HCT116 (cell line): ENCODE measurements at regions not wholly inside any gene's neighbourhood (a gene's known extent, or its start where the extent isn't known, plus 50 kb on each side); places are given as distances from the start of the nearest gene placed in this dataset.

Experiments used
- ATAC-seq: fragments of 200-7000 bp; cut with Tn5 transposase; 2 replicates; pipeline ENCODE4 v1.9.1; 2020; ENCODE audit warnings: mild to moderate bottlenecking, moderate library complexity
- BruUV-seq: library from RNA; stranded (reverse); fragments of 400-500 nt; replicated peaks from 2 replicates; lab custom pipeline; 2021; lab: Mats Ljungman, UMichigan
- CTCF ChIA-PET: fragments of 300-600 bp; sonication (Branson Sonifier 250); formaldehyde crosslinking; loops from one replicate; lab custom pipeline; 2021; ENCODE audit warnings: antibody characterized with exemption; lab: Charles Lee
- POLR2A ChIA-PET: fragments of 300-600, 350-600 bp; sonication (Branson Sonifier 250); formaldehyde crosslinking; loops from one replicate; lab custom pipeline; 2021; ENCODE audit warnings: antibody characterized with exemption; lab: Charles Lee
- RAD21 ChIA-PET, 2 experiments: fragments of 300-600 bp; sonication (Branson Sonifier 250); formaldehyde crosslinking; loops; one replicate each; lab custom pipeline; 2023; ENCODE audit warnings: low total read pairs in 2 of 2; ENCODE audit not compliant: uncharacterized antibody in 2 of 2, unreplicated experiment in 2 of 2, low non-redundant PET in 1 of 2; lab: Charles Lee
- DNase-seq: peaks from one replicate; pipeline ENCODE4 v3.0.0-alpha.2; 2010; ENCODE audit warnings: low read depth, low spot score
- H2AFZ ChIP-seq: fragments of 200-600 bp; shearing (Covaris generic), sonication (generic); 2 replicates; pipeline ENCODE4 v1.6.1; 2017; ENCODE audit warnings: low read depth, mixed run types, mixed read lengths, antibody characterized with exemption, low read length; ENCODE audit not compliant: poor library complexity, severe bottlenecking
- H3K27ac ChIP-seq: 2 replicates; pipeline ENCODE4 v1.5.1; 2012; ENCODE audit warnings: low read depth, low read length
- H3K27me3 ChIP-seq: fragments of 200-600 bp; sonication (generic); 2 replicates; pipeline ENCODE4 v1.6.1; 2016; ENCODE audit warnings: mixed run types, low read length, mixed read lengths; ENCODE audit not compliant: insufficient read depth
- H3K36me3 ChIP-seq, 2 experiments: fragments of 200-500 bp in 1 of 2; fragments of 200-600 bp in 1 of 2; sonication (Bioruptor generic) in 1 of 2; sonication (generic) in 1 of 2; 2 replicates each; pipeline versions ENCODE4 v1.5.1 to v1.6.1; 2014 to 2016; ENCODE audit warnings: low read length in 2 of 2, inconsistent platforms in 1 of 2, mixed read lengths in 1 of 2, mixed run types in 1 of 2; ENCODE audit not compliant: insufficient read depth in 2 of 2, control insufficient read depth in 1 of 2
- H3K4me1 ChIP-seq, 2 experiments: fragments of 200-600 bp in 1 of 2; sonication (generic) in 1 of 2; 2 replicates each; pipeline versions ENCODE4 v1.5.1 to v1.6.1; 2012 to 2017; ENCODE audit warnings: low read length in 2 of 2, inconsistent platforms in 1 of 2, mild to moderate bottlenecking in 1 of 2, mixed read lengths in 1 of 2, mixed run types in 1 of 2, moderate library complexity in 1 of 2; ENCODE audit not compliant: insufficient read depth in 2 of 2, control insufficient read depth in 1 of 2
- H3K4me2 ChIP-seq: fragments of 200-600 bp; sonication (generic); 2 replicates; pipeline ENCODE4 v1.6.1; 2017; ENCODE audit warnings: mixed run types, low read length, mixed read lengths
- H3K4me3 ChIP-seq, 2 experiments: fragments of 200-600 bp in 1 of 2; sonication (generic) in 1 of 2; replicated peaks in 1 of 2; 2 replicates each; pipeline ENCODE4 v1.5.1; 2011 to 2016; ENCODE audit warnings: low read length in 2 of 2, control low read depth in 1 of 2, low read depth in 1 of 2, mild to moderate bottlenecking in 1 of 2, mixed read lengths in 1 of 2, mixed run types in 1 of 2
- H3K79me2 ChIP-seq: fragments of 200-600 bp; sonication (generic); 2 replicates; pipeline ENCODE4 v1.6.1; 2017; ENCODE audit warnings: mild to moderate bottlenecking, mixed run types, low read length, moderate library complexity, mixed read lengths; ENCODE audit not compliant: insufficient read depth
- H3K9ac ChIP-seq: fragments of 200-600 bp; sonication (generic); 2 replicates; pipeline ENCODE4 v1.6.1; 2016; ENCODE audit warnings: low read length, mixed read lengths
- H3K9me2 ChIP-seq: fragments of 200-600 bp; sonication (generic), shearing (Covaris generic); 2 replicates; pipeline ENCODE4 v1.6.1; 2017; ENCODE audit warnings: mixed run types, mild to moderate bottlenecking, moderate library complexity; ENCODE audit not compliant: insufficient read depth
- H3K9me3 ChIP-seq, 2 experiments: fragments of 200-500 bp in 1 of 2; fragments of 200-600 bp in 1 of 2; sonication (Bioruptor generic) in 1 of 2; sonication (generic) in 1 of 2; 2 replicates each; pipeline ENCODE4 v1.6.1; 2014 to 2017; ENCODE audit warnings: low read length in 2 of 2, mixed read lengths in 2 of 2, inconsistent platforms in 1 of 2, low read depth in 1 of 2, mild to moderate bottlenecking in 1 of 2, mixed run types in 1 of 2, moderate library complexity in 1 of 2; ENCODE audit not compliant: control insufficient read depth in 1 of 2, insufficient read depth in 1 of 2
- H4K20me1 ChIP-seq: fragments of 200-600 bp; sonication (generic), shearing (Covaris generic); 2 replicates; pipeline ENCODE4 v1.6.1; 2017; ENCODE audit warnings: mixed run types, mild to moderate bottlenecking, moderate library complexity; ENCODE audit not compliant: insufficient read depth
- ATF3 ChIP-seq: IDR thresholded peaks from 2 replicates; pipeline ENCODE4 v1.6.1; 2012
- CEBPB ChIP-seq: IDR thresholded peaks from 2 replicates; pipeline ENCODE4 v1.6.1; 2012; ENCODE audit warnings: low read depth
- ELF1 ChIP-seq: IDR thresholded peaks from 2 replicates; pipeline ENCODE4 v1.6.1; 2012; ENCODE audit warnings: low read depth, borderline replicate concordance
- EZH2 ChIP-seq: fragments of 200-600 bp; sonication (generic); IDR thresholded peaks from 2 replicates; pipeline ENCODE4 v1.6.1; 2017; ENCODE audit warnings: antibody characterized with exemption, mixed run types
- EZH2phosphoT487 ChIP-seq: fragments of 200-600 bp; IDR thresholded peaks from 2 replicates; pipeline ENCODE4 v1.6.1; 2018; ENCODE audit warnings: antibody characterized with exemption, borderline replicate concordance
- FOSL1 ChIP-seq: IDR thresholded peaks from 2 replicates; pipeline ENCODE4 v1.6.1; 2012; ENCODE audit warnings: low read depth
- POLR2AphosphoS5 ChIP-seq: IDR thresholded peaks from 2 replicates; pipeline ENCODE4 v1.6.1; 2011; ENCODE audit warnings: mild to moderate bottlenecking, low read depth, low read length, moderate library complexity
- RAD21 ChIP-seq: IDR thresholded peaks from 2 replicates; pipeline ENCODE4 v1.6.1; 2012; ENCODE audit warnings: low read depth, mild to moderate bottlenecking
- REST ChIP-seq: IDR thresholded peaks from 2 replicates; pipeline ENCODE4 v1.6.1; 2012; ENCODE audit warnings: low read depth
- SRF ChIP-seq: IDR thresholded peaks from 2 replicates; pipeline ENCODE4 v1.6.1; 2012; ENCODE audit warnings: low read depth
- TCF7L2 ChIP-seq: IDR thresholded peaks from 2 replicates; pipeline ENCODE4 v1.7.0; 2011; ENCODE audit warnings: borderline replicate concordance, inconsistent platforms; ENCODE audit not compliant: insufficient read depth, insufficient read length; ENCODE audit errors: extremely low read depth
- ZFX ChIP-seq: fragments of 450-650 bp; IDR thresholded peaks from 2 replicates; pipeline ENCODE4 v1.6.1; 2017
- intact Hi-C: fragments of 100-400 bp; cut with micrococcal nuclease; formaldehyde crosslinking; loops from 2 replicates; pipeline ENCODE4 v1.10.0; 2022

GRCh38 chr12:28870839-28871440 lies 278.1 kb upstream of the FAR2 start:
- Histone ChIP-seq H3K9me2 (no peaks in the 10 kb centered on the region), H3K27me3 (no peaks in the 10 kb centered on the region), H3K27ac (no peak overlapping the region), H3K9me3 (no peaks in the 10 kb centered on the region), H3K9ac (no peak overlapping the region), H3K4me1 (peaks cover 0 to 5% of the 10 kb centered on the region in 2 experiments; a peak in 1 of 4 replicates), H3K36me3 (no peaks in the 10 kb centered on the region), H3K4me3 (no peak overlapping the region), H3K4me2 (no peak overlapping the region), H4K20me1 (no peaks in the 10 kb centered on the region), H3K79me2 (no peaks in the 10 kb centered on the region), H2AFZ (no peak overlapping the region)
- ChIA-PET RAD21 (no interaction called here), POLR2A (no interaction called here), CTCF (no interaction called here)
- intact Hi-C loops, result loop anchor here (5.0 kb wide), 1 partner anchor 699 kb away; no protein-coding TSS in a partner anchor
- ATAC-seq (no peak), DNase-seq (no peak)
- BruUV-seq, result no TSS peak
- TF ChIP-seq TCF7L2, result no peak
- no peak for TF ChIP-seq REST
- no peak for TF ChIP-seq ZFX
- TF ChIP-seq ATF3, result no peak
- TF ChIP-seq POLR2AphosphoS5, result no peak
- no peak for TF ChIP-seq ELF1
- no peak for TF ChIP-seq SRF
- TF ChIP-seq CEBPB, result no peak
- no peak for TF ChIP-seq EZH2phosphoT487
- no peak for TF ChIP-seq FOSL1
- TF ChIP-seq RAD21, result no peak
- no peak for TF ChIP-seq EZH2
